IMR-90 (cell line): ENCODE measurements at regions not wholly inside any gene's neighbourhood (a gene's known extent, or its start where the extent isn't known, plus 50 kb on each side); places are given as distances from the start of the nearest gene placed in this dataset.

Source experiments
- ATAC-seq: fragments of 200-7000 bp; cut with Tn5 transposase; 2 replicates; pipeline ENCODE4 v1.9.1; 2020; ENCODE audit warnings: low read depth, mild to moderate bottlenecking, moderate library complexity
- BruUV-seq: library from RNA; stranded (reverse); fragments of 400-500 nt; replicated peaks from 2 replicates; lab custom pipeline; 2021; lab: Mats Ljungman, UMichigan
- CTCF ChIA-PET: fragments of 300-600 bp; formaldehyde crosslinking; extraction: SDS; loops from one replicate; lab custom pipeline; 2021; ENCODE audit warnings: antibody characterized with exemption; lab: Yijun Ruan, JAX
- POLR2A ChIA-PET: fragments of 300-600 bp; sonication (Branson Sonifier 250); formaldehyde crosslinking; loops from one replicate; lab custom pipeline; 2022; ENCODE audit warnings: antibody characterized with exemption; ENCODE audit not compliant: unreplicated experiment; lab: Charles Lee
- DNase-seq: peaks from one replicate; pipeline ENCODE4 v3.0.0; 2013
- H2AFZ ChIP-seq: replicated peaks from 2 replicates; pipeline ENCODE3; 2013; ENCODE audit warnings: low read length, mild to moderate bottlenecking; ENCODE audit not compliant: poor library complexity
- H2AK5ac ChIP-seq: 2 replicates; pipeline ENCODE4 v1.6.1; 2013; ENCODE audit warnings: low read depth, low read length, inconsistent platforms
- H2AK9ac ChIP-seq: replicated peaks from 2 replicates; pipeline ENCODE3; 2013; ENCODE audit warnings: mild to moderate bottlenecking, low read depth, low read length, moderate library complexity; ENCODE audit not compliant: poor library complexity
- H2BK120ac ChIP-seq: 2 replicates; pipeline ENCODE4 v1.6.1; 2013; ENCODE audit warnings: low read depth, low read length, inconsistent platforms
- H2BK15ac ChIP-seq: 3 replicates; pipeline ENCODE4 v1.6.1; 2013; ENCODE audit warnings: low read depth, low read length, inconsistent platforms
- H2BK20ac ChIP-seq: 2 replicates; pipeline ENCODE4 v1.6.1; 2013; ENCODE audit warnings: low read depth, mild to moderate bottlenecking, inconsistent platforms, low read length, moderate library complexity
- H2BK5ac ChIP-seq: 2 replicates; pipeline ENCODE4 v1.6.1; 2013; ENCODE audit warnings: mild to moderate bottlenecking, low read depth, low read length, inconsistent platforms; ENCODE audit not compliant: poor library complexity, severe bottlenecking
- H3K14ac ChIP-seq: replicated peaks from 2 replicates; pipeline ENCODE4 v1.6.1; 2013; ENCODE audit warnings: low read depth, low read length, inconsistent platforms
- H3K18ac ChIP-seq: 2 replicates; pipeline ENCODE4 v1.6.1; 2013; ENCODE audit warnings: low read depth, low read length, control low read depth
- H3K23ac ChIP-seq: 2 replicates; pipeline ENCODE4 v1.6.1; 2013; ENCODE audit warnings: low read depth, low read length, inconsistent platforms
- H3K27ac ChIP-seq: 2 replicates; pipeline ENCODE4 v1.5.1; 2013; ENCODE audit warnings: mild to moderate bottlenecking, control low read depth, low read length; ENCODE audit not compliant: insufficient read depth
- H3K27me3 ChIP-seq: 2 replicates; pipeline ENCODE4 v1.6.1; 2013; ENCODE audit warnings: low read length; ENCODE audit not compliant: control insufficient read depth, insufficient read depth
- H3K36me3 ChIP-seq: 2 replicates; pipeline ENCODE4 v1.6.1; 2013; ENCODE audit warnings: low read length, mixed read lengths; ENCODE audit not compliant: control insufficient read depth, insufficient read depth
- H3K4ac ChIP-seq: 2 replicates; pipeline ENCODE4 v1.6.1; 2013; ENCODE audit warnings: low read depth, low read length, inconsistent platforms
- H3K4me1 ChIP-seq: 2 replicates; pipeline ENCODE4 v1.6.1; 2013; ENCODE audit warnings: low read length, mixed read lengths; ENCODE audit not compliant: control insufficient read depth, insufficient read depth
- H3K4me2 ChIP-seq: 2 replicates; pipeline ENCODE4 v1.6.1; 2013; ENCODE audit warnings: low read depth, mild to moderate bottlenecking, control low read depth, low read length, moderate library complexity
- H3K4me3 ChIP-seq: 2 replicates; pipeline ENCODE4 v1.5.1; 2013; ENCODE audit warnings: low read depth, mild to moderate bottlenecking, control low read depth, low read length, moderate library complexity; ENCODE audit not compliant: insufficient read depth
- H3K56ac ChIP-seq: 2 replicates; pipeline ENCODE4 v1.6.1; 2013; ENCODE audit warnings: low read length, inconsistent platforms; ENCODE audit not compliant: insufficient read depth; ENCODE audit errors: extremely low read depth
- H3K79me1 ChIP-seq, 2 experiments: 2 replicates each; pipeline ENCODE4 v1.6.1; 2013; ENCODE audit warnings: low read length in 2 of 2, inconsistent platforms in 1 of 2, low read depth in 1 of 2
- H3K9ac ChIP-seq: 2 replicates; pipeline ENCODE4 v1.6.1; 2013; ENCODE audit warnings: low read depth, low read length, control low read depth
- H3K9me1 ChIP-seq: 2 replicates; pipeline ENCODE4 v1.6.1; 2013; ENCODE audit warnings: low read length, inconsistent platforms; ENCODE audit not compliant: insufficient read depth
- H3K9me3 ChIP-seq: 2 replicates; pipeline ENCODE4 v1.6.1; 2013; ENCODE audit warnings: low read length; ENCODE audit not compliant: control insufficient read depth, insufficient read depth
- H4K20me1 ChIP-seq: 2 replicates; pipeline ENCODE4 v1.6.1; 2013; ENCODE audit warnings: low read length, inconsistent platforms; ENCODE audit not compliant: insufficient read depth
- H4K5ac ChIP-seq: 2 replicates; pipeline ENCODE4 v1.6.1; 2013; ENCODE audit warnings: mild to moderate bottlenecking, low read depth, low read length, control low read depth
- H4K8ac ChIP-seq, 2 experiments: 2 replicates each; pipeline ENCODE4 v1.6.1; 2013; ENCODE audit warnings: low read depth in 2 of 2, low read length in 2 of 2, control low read depth in 1 of 2, inconsistent platforms in 1 of 2
- H4K91ac ChIP-seq: 2 replicates; pipeline ENCODE4 v1.6.1; 2013; ENCODE audit warnings: low read depth, low read length, inconsistent platforms; ENCODE audit not compliant: insufficient read depth
- FOS ChIP-seq: fragments of 150-350 bp; IDR thresholded peaks from 2 replicates; pipeline ENCODE4 v1.6.1; 2016; ENCODE audit warnings: low read depth, low read length
- MAFK ChIP-seq: IDR thresholded peaks from 2 replicates; pipeline ENCODE4 v1.6.1; 2012; ENCODE audit warnings: low read depth, low read length, improper control_type of control experiment
- MXI1 ChIP-seq: IDR thresholded peaks from 2 replicates; pipeline ENCODE4 v1.6.1; 2012; ENCODE audit warnings: low read depth, mild to moderate bottlenecking, low read length, moderate library complexity, borderline replicate concordance
- NFE2L2 ChIP-seq: fragments of 150-350 bp; IDR thresholded peaks from 2 replicates; pipeline ENCODE4 v1.6.1; 2016; ENCODE audit warnings: low read depth, mild to moderate bottlenecking, low read length
- RAD21 ChIP-seq: IDR thresholded peaks from 2 replicates; pipeline ENCODE4 v1.6.1; 2012; ENCODE audit warnings: low read length, improper control_type of control experiment
- WGBS, 2 experiments: methylation state at CpG; one replicate each; pipeline versions ENCODE4 v1.1.5 to v1.1.7; 2013; ENCODE audit warnings: missing lambda C conversion rate in 2 of 2; ENCODE audit not compliant: insufficient read length in 1 of 2; ENCODE audit errors: extremely low coverage in 2 of 2; 5-methylcytosine and 5-hydroxymethylcytosine counted together
- dilution Hi-C: fragments of 300-500 bp; cut with HindIII; formaldehyde crosslinking; loops from one replicate; pipeline ENCODE4 v1.14.3; 2018; ENCODE audit warnings: low sequenced_read_pairs; ENCODE audit not compliant: unreplicated experiment
- in situ Hi-C: fragments of 300-500 bp; cut with MboI; formaldehyde crosslinking; loops from 3 replicates; pipeline ENCODE4 v1.14.3; 2019; ENCODE audit warnings: low sequenced_read_pairs, inconsistent platforms, mixed read lengths
- intact Hi-C: fragments of 100-400 bp; cut with micrococcal nuclease; formaldehyde crosslinking; loops from 2 replicates; pipeline ENCODE4 v1.10.0; 2022
- TF ChIP-seq, protein P1 (sequence below): conservative IDR thresholded peaks from 2 replicates; pipeline ENCODE4 v1.5.1; 2012; ENCODE audit warnings: mild to moderate bottlenecking, low read depth, low read length, improper control_type of control experiment

- no peaks in the 10 kb centered on the region for H3K9me3 ChIP-seq
- no peak for ATAC-seq
- ChIA-PET POLR2A (no interaction called here), CTCF (no interaction called here)
- no peak overlapping the region for H2AK5ac ChIP-seq
- no peaks in the 10 kb centered on the region for H3K4me1 ChIP-seq
- H4K5ac ChIP-seq = no peak overlapping the region
- H3K4me2 ChIP-seq = no peak overlapping the region
- H2BK20ac ChIP-seq = no peak overlapping the region
- H3K9ac ChIP-seq = no peak overlapping the region
- no peaks in the 10 kb centered on the region for H3K79me1 ChIP-seq
- H4K91ac ChIP-seq = no peak overlapping the region
- H3K14ac ChIP-seq = no peak overlapping the region
- intact Hi-C loops (no loop called here), in situ Hi-C loops (no loop called here), dilution Hi-C loops (no loop called here)
- no peak overlapping the region for H3K4me3 ChIP-seq
- no peaks in the 10 kb centered on the region for H4K20me1 ChIP-seq
- WGBS, 2 experiments = no CpG with 5 or more reads among the region's 1 CpG
- H2AFZ ChIP-seq = no peak overlapping the region
- TF ChIP-seq FOS (no peak), NFE2L2 (no peak), RAD21 (no peak), MXI1 (no peak), MAFK (peak; percentile 62; the same call in 1 of the 2 replicates)
- TF ChIP-seq, protein P1, sequence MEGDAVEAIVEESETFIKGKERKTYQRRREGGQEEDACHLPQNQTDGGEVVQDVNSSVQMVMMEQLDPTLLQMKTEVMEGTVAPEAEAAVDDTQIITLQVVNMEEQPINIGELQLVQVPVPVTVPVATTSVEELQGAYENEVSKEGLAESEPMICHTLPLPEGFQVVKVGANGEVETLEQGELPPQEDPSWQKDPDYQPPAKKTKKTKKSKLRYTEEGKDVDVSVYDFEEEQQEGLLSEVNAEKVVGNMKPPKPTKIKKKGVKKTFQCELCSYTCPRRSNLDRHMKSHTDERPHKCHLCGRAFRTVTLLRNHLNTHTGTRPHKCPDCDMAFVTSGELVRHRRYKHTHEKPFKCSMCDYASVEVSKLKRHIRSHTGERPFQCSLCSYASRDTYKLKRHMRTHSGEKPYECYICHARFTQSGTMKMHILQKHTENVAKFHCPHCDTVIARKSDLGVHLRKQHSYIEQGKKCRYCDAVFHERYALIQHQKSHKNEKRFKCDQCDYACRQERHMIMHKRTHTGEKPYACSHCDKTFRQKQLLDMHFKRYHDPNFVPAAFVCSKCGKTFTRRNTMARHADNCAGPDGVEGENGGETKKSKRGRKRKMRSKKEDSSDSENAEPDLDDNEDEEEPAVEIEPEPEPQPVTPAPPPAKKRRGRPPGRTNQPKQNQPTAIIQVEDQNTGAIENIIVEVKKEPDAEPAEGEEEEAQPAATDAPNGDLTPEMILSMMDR = no peak
- no peak overlapping the region for H2BK15ac ChIP-seq
- H2BK120ac ChIP-seq = no peak overlapping the region
- H2AK9ac ChIP-seq = no peak overlapping the region
- H3K36me3 ChIP-seq = no peaks in the 10 kb centered on the region
- no TSS peak for BruUV-seq
- no peak overlapping the region for H3K23ac ChIP-seq
- H3K27me3 ChIP-seq = no peaks in the 10 kb centered on the region
- H3K56ac ChIP-seq = no peak overlapping the region
- H3K18ac ChIP-seq = no peak overlapping the region
- no peaks in the 10 kb centered on the region; the same call in 1 of the 2 replicates for H3K9me1 ChIP-seq
- H3K27ac ChIP-seq = no peak overlapping the region
- no peak overlapping the region for H2BK5ac ChIP-seq
- H4K8ac ChIP-seq = no peak overlapping the region
- no peak overlapping the region for H3K4ac ChIP-seq
- DNase-seq = no peak
Observed at GRCh38 chr1:47660622-47661021, 222.8 kb downstream of the FOXD2 start.
